Endodermal cell (in vitro differentiated cells): ENCODE measurements at regions not wholly inside any gene's neighbourhood (a gene's known extent, or its start where the extent isn't known, plus 50 kb on each side); places are given as distances from the start of the nearest gene placed in this dataset.

Experiments used
- DNase-seq: peaks from one replicate; pipeline ENCODE4 v3.0.0-alpha.2; 2017
- H3K27ac ChIP-seq: 2 replicates; pipeline ENCODE4 v1.5.1; 2013; ENCODE audit warnings: mild to moderate bottlenecking, low read depth, low read length, moderate library complexity
- H3K27me3 ChIP-seq: 2 replicates; pipeline ENCODE4 v1.6.1; 2013; ENCODE audit warnings: mild to moderate bottlenecking, low read length, moderate library complexity; ENCODE audit not compliant: insufficient read depth, control insufficient read depth, poor library complexity, severe bottlenecking
- H3K36me3 ChIP-seq: 2 replicates; pipeline ENCODE4 v1.7.0; 2013; ENCODE audit warnings: mild to moderate bottlenecking, low read length, moderate library complexity; ENCODE audit not compliant: control insufficient read depth, insufficient read depth
- H3K4me1 ChIP-seq: one replicate; pipeline ENCODE4 v1.7.0; 2013; ENCODE audit warnings: low read length; ENCODE audit not compliant: control insufficient read depth, insufficient read depth
- H3K4me3 ChIP-seq: 2 replicates; pipeline ENCODE4 v1.5.1; 2013; ENCODE audit warnings: mild to moderate bottlenecking, low read length, moderate library complexity
- H3K9ac ChIP-seq: 2 replicates; pipeline ENCODE4 v1.6.1; 2013; ENCODE audit warnings: mild to moderate bottlenecking, low read length, moderate library complexity; ENCODE audit not compliant: poor library complexity, severe bottlenecking; ENCODE audit errors: extremely low read depth
- H3K9me3 ChIP-seq: 2 replicates; pipeline ENCODE4 v1.6.1; 2013; ENCODE audit warnings: mild to moderate bottlenecking, low read length, moderate library complexity; ENCODE audit not compliant: control insufficient read depth
- H3K27ac Mint-ChIP-seq: 2 replicates; pipeline ENCODE4 v1.8.0; 2020; ENCODE audit warnings: mixed read lengths
- H3K27me3 Mint-ChIP-seq: 2 replicates; pipeline ENCODE4 v1.8.0; 2021; ENCODE audit warnings: mild to moderate bottlenecking, mixed read lengths; ENCODE audit not compliant: insufficient read depth
- H3K36me3 Mint-ChIP-seq: 2 replicates; pipeline ENCODE4 v1.8.0; 2020; ENCODE audit warnings: low read depth, mixed read lengths
- H3K4me1 Mint-ChIP-seq: 2 replicates; pipeline ENCODE4 v1.8.0; 2020; ENCODE audit warnings: mixed read lengths
- H3K4me3 Mint-ChIP-seq: 2 replicates; pipeline ENCODE4 v1.8.0; 2020; ENCODE audit warnings: mild to moderate bottlenecking, moderate library complexity, mixed read lengths
- H3K9me3 Mint-ChIP-seq: 2 replicates; pipeline ENCODE4 v1.8.0; 2020; ENCODE audit warnings: mild to moderate bottlenecking, mixed read lengths
- WGBS, 2 experiments: methylation state at CpG; one replicate each; pipeline versions ENCODE4 v1.1.5 to v1.1.7; 2013; ENCODE audit warnings: missing lambda C conversion rate in 2 of 2, mixed read lengths in 1 of 2; ENCODE audit not compliant: insufficient coverage in 1 of 2, insufficient read length in 1 of 2; 5-methylcytosine and 5-hydroxymethylcytosine counted together
- TF ChIP-seq, protein P1 (sequence below): fragments of 200-600 bp; sonication (generic); conservative IDR thresholded peaks from 2 replicates; pipeline ENCODE4 v1.5.0; 2021; ENCODE audit warnings: antibody characterized with exemption, mild to moderate bottlenecking

DNA sequence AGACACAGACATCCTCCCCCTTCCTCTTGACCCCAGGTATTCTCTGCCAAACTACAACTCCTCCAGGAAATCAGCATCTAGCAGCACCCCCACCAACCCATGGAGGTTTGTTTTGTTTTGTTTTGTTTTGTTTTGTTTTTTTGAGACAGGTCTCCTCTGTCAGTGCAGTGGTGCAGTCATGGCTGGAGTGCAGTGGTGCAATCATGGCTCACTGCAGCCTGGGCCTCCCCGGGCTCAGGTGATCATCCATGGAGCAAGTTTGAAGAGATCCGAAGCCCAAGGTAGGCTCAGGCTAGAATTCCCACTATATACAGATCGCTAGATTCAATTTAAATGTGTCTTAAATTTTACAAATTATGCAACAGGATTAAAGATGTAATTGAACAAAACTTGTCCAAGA, 518.2 kb upstream of the ARID1B start:
- Mint-ChIP-seq H3K4me1 (no peaks in the 10 kb centered on the region), H3K27me3 (no peaks in the 10 kb centered on the region), H3K9me3 (no peaks in the 10 kb centered on the region), H3K36me3 (no peaks in the 10 kb centered on the region), H3K27ac (no peak overlapping the region), H3K4me3 (no peak overlapping the region)
- Histone ChIP-seq H3K9ac (no peak overlapping the region), H3K9me3 (no peaks in the 10 kb centered on the region), H3K4me3 (no peak overlapping the region), H3K36me3 (no peaks in the 10 kb centered on the region), H3K27me3 (no peaks in the 10 kb centered on the region), H3K4me1 (no peaks in the 10 kb centered on the region), H3K27ac (no peak overlapping the region)
- no peak for DNase-seq
- WGBS, 2 experiments, result 80 to 94% methylated on average over 1 to 3 of the region's 3 CpGs
- TF ChIP-seq, protein P1, sequence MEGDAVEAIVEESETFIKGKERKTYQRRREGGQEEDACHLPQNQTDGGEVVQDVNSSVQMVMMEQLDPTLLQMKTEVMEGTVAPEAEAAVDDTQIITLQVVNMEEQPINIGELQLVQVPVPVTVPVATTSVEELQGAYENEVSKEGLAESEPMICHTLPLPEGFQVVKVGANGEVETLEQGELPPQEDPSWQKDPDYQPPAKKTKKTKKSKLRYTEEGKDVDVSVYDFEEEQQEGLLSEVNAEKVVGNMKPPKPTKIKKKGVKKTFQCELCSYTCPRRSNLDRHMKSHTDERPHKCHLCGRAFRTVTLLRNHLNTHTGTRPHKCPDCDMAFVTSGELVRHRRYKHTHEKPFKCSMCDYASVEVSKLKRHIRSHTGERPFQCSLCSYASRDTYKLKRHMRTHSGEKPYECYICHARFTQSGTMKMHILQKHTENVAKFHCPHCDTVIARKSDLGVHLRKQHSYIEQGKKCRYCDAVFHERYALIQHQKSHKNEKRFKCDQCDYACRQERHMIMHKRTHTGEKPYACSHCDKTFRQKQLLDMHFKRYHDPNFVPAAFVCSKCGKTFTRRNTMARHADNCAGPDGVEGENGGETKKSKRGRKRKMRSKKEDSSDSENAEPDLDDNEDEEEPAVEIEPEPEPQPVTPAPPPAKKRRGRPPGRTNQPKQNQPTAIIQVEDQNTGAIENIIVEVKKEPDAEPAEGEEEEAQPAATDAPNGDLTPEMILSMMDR, result no peak

DNA sequence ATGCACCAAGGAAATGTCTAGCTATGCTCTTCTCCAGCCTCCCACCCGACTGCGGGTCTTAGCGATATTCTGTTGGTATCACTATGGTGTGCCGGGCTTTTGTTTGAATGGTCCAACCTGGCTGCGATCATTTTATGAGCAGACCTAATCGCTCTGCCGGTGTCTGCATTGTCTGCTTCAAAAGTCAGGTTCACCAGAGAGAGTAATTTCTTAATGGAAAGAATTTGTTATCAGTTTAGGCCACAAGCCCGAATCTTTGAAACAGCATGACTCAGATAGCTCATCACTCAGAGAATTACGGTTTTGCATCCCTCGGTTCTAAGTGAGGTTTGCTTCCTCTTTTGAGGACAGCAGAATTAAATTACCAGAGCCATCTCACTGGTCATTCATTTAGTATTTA, 521.0 kb upstream of the ARID1B start:
- no peaks in the 10 kb centered on the region for H3K27me3 ChIP-seq

DNA sequence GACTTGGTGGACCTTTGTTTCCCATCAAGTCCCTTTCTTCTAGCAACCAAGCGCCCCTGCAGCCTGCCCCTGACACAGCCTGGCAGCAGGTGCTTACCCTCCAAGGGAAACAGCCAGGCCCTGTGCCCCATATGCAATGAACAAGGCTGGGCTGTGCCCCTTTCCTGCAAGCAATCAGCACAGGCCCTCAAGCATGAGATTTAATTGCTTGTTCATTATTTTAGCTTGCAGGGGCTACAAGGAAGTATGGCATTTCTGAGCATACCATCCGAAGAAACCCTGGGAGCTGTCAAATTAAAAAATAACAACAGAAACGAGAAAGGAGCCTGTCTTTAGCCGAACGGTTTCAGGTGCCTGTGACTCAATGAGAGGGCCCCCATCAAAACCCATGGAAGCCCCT, 522.9 kb upstream of the ARID1B start:
- H3K4me3 ChIP-seq, result no peak overlapping the region
- Mint-ChIP-seq H3K4me3 (no peak overlapping the region), H3K4me1 (no peaks in the 10 kb centered on the region), H3K36me3 (no peaks in the 10 kb centered on the region), H3K27ac (no peak overlapping the region), H3K9me3 (no peaks in the 10 kb centered on the region), H3K27me3 (no peaks in the 10 kb centered on the region)
- no peaks in the 10 kb centered on the region for H3K4me1 ChIP-seq
- H3K27ac ChIP-seq, result no peak overlapping the region
- H3K27me3 ChIP-seq, result no peaks in the 10 kb centered on the region
- TF ChIP-seq, protein P1, result no peak
- DNase-seq, result no peak
- WGBS, 2 experiments, result 89 to 93% methylated on average over 4 to 5 of the region's 5 CpGs
- no peaks in the 10 kb centered on the region for H3K36me3 ChIP-seq
- no peak overlapping the region for H3K9ac ChIP-seq
- no peaks in the 10 kb centered on the region for H3K9me3 ChIP-seq

More for the DNA sequence above, 521.0 kb upstream of the ARID1B start:
- H3K27me3 Mint-ChIP-seq, result no peaks in the 10 kb centered on the region
- 94 to 95% methylated on average over 7 to 10 of the region's 10 CpGs for WGBS, 2 experiments
- H3K4me3 ChIP-seq, result no peak overlapping the region
- no peaks in the 10 kb centered on the region for H3K4me1 ChIP-seq
- H3K9me3 Mint-ChIP-seq, result no peaks in the 10 kb centered on the region
- H3K9ac ChIP-seq, result no peak overlapping the region
- H3K9me3 ChIP-seq, result no peaks in the 10 kb centered on the region
- H3K36me3 Mint-ChIP-seq, result no peaks in the 10 kb centered on the region
- no peak overlapping the region for H3K27ac Mint-ChIP-seq
- H3K27ac ChIP-seq, result no peak overlapping the region
- TF ChIP-seq, protein P1, result no peak
- H3K4me3 Mint-ChIP-seq, result no peak overlapping the region
- no peak for DNase-seq
- no peaks in the 10 kb centered on the region for H3K36me3 ChIP-seq
- H3K4me1 Mint-ChIP-seq, result no peaks in the 10 kb centered on the region
